MCF 10A (cell line): ENCODE measurements at regions not wholly inside any gene's neighbourhood (a gene's known extent, or its start where the extent isn't known, plus 50 kb on each side); places are given as distances from the start of the nearest gene placed in this dataset.

Experiments used
- BruUV-seq: library from RNA; stranded (reverse); fragments of 400-500 nt; replicated peaks from 2 replicates; lab custom pipeline; 2021; lab: Mats Ljungman, UMichigan
- CTCF ChIA-PET: fragments of 300-600 bp; sonication (Branson Sonifier 250); formaldehyde crosslinking; extraction: SDS; loops from one replicate; lab custom pipeline; 2021; ENCODE audit warnings: antibody characterized with exemption, inconsistent platforms; lab: Yijun Ruan, JAX
- POLR2A ChIA-PET: fragments of 300-600, 350-650 bp; sonication (Branson Sonifier 250); formaldehyde crosslinking; extraction: SDS; loops from one replicate; lab custom pipeline; 2020; ENCODE audit warnings: antibody characterized with exemption, inconsistent platforms; lab: Yijun Ruan, JAX
- DNase-seq: peaks from one replicate; pipeline ENCODE4 v3.0.0-alpha.2; 2018; ENCODE audit not compliant: unreplicated experiment
- H3K27ac Mint-ChIP-seq: one replicate; pipeline ENCODE4 v1.8.0; 2022; ENCODE audit warnings: mild to moderate bottlenecking, low read depth, mixed read lengths; ENCODE audit not compliant: unreplicated experiment
- H3K27me3 Mint-ChIP-seq: one replicate; pipeline ENCODE4 v1.8.0; 2022; ENCODE audit warnings: mixed read lengths; ENCODE audit not compliant: insufficient read depth, unreplicated experiment
- H3K36me3 Mint-ChIP-seq: one replicate; pipeline ENCODE4 v1.8.0; 2022; ENCODE audit warnings: mild to moderate bottlenecking, moderate library complexity, mixed read lengths; ENCODE audit not compliant: insufficient read depth, unreplicated experiment
- H3K4me1 Mint-ChIP-seq: one replicate; pipeline ENCODE4 v1.8.0; 2022; ENCODE audit warnings: mixed read lengths; ENCODE audit not compliant: insufficient read depth, unreplicated experiment
- H3K4me3 Mint-ChIP-seq: one replicate; pipeline ENCODE4 v1.8.0; 2022; ENCODE audit warnings: mild to moderate bottlenecking, moderate library complexity, mixed read lengths; ENCODE audit not compliant: unreplicated experiment
- H3K9me3 Mint-ChIP-seq: one replicate; pipeline ENCODE4 v1.8.0; 2022; ENCODE audit warnings: mixed read lengths; ENCODE audit not compliant: unreplicated experiment
- intact Hi-C: fragments of 100-400 bp; cut with micrococcal nuclease; formaldehyde crosslinking; loops from 2 replicates; pipeline ENCODE4 v1.14.1; 2022
- TF ChIP-seq, protein P1 (sequence below): fragments of 200-600 bp; IDR thresholded peaks from one replicate; pipeline ENCODE4 v1.8.0; 2022; ENCODE audit warnings: antibody characterized with exemption, mild to moderate bottlenecking; ENCODE audit not compliant: unreplicated experiment

DNA sequence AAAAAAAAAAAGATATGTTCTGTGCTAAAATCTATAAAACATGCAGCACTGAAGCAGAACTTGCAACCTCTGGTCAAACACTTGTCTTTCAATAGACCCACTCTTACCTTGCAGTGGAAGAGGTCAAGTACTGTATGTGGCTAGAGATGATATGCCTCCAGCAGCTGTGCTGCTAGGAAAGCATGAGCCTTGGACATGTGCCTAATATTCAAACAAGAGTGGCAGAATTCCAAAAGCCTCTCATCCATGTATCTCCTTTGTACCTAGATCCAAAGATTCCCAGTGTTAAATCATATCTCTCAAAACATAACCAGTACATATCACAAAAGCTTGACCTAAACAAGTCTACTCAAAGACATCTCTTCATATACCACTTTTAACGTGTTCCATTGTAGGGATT lies 105.0 kb upstream of the CPNE8 start:
- CTCF ChIA-PET: interaction anchor here (0.6 to 0.7 kb wide), 2 partner anchors 33 to 77 kb away, joined by 3 read pairs; no protein-coding TSS in a partner anchor
- Mint-ChIP-seq H3K9me3 (no peaks in the 10 kb centered on the region), H3K27me3 (no peaks in the 10 kb centered on the region), H3K4me1 (no peaks in the 10 kb centered on the region), H3K4me3 (no peak overlapping the region), H3K36me3 (no peaks in the 10 kb centered on the region), H3K27ac (no peak overlapping the region)
- POLR2A ChIA-PET: interaction anchor here (0.6 kb wide), 1 partner anchor 247 kb away, joined by 4 read pairs; no protein-coding TSS in a partner anchor
- intact Hi-C loops: no loop called here
- BruUV-seq: no TSS peak
- DNase-seq: no peak
- TF ChIP-seq, protein P1, sequence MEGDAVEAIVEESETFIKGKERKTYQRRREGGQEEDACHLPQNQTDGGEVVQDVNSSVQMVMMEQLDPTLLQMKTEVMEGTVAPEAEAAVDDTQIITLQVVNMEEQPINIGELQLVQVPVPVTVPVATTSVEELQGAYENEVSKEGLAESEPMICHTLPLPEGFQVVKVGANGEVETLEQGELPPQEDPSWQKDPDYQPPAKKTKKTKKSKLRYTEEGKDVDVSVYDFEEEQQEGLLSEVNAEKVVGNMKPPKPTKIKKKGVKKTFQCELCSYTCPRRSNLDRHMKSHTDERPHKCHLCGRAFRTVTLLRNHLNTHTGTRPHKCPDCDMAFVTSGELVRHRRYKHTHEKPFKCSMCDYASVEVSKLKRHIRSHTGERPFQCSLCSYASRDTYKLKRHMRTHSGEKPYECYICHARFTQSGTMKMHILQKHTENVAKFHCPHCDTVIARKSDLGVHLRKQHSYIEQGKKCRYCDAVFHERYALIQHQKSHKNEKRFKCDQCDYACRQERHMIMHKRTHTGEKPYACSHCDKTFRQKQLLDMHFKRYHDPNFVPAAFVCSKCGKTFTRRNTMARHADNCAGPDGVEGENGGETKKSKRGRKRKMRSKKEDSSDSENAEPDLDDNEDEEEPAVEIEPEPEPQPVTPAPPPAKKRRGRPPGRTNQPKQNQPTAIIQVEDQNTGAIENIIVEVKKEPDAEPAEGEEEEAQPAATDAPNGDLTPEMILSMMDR: no peak

DNA sequence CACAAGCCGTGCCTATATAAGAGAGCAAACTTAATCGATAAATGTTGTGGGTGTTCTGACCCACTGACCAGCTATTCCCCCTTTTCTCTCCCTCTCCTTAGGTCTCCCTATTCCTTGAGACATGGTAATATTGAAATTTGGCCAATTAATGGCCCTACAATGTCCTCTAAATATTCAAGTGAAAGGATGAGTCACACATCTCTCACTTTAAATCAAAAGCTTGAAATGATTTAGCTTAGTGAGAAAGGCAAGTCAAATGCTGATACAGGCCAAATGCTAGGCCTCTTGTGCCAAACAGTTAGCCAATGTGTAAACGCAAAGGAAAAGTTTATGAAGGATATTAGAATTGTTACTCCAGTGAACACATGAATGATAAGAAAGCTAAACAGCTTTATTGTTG lies 102.2 kb upstream of the CPNE8 start:
- ChIA-PET CTCF (interaction anchor here (0.6 kb wide), 1 partner anchor 57 kb away, joined by 3 read pairs; no protein-coding TSS in a partner anchor), POLR2A (interaction anchor here (0.6 to 0.7 kb wide), 2 partner anchors 13 to 101 kb away, joined by 3 read pairs; no protein-coding TSS in a partner anchor)
- H3K9me3 Mint-ChIP-seq: no peaks in the 10 kb centered on the region
- intact Hi-C loops: loop anchor here (10.0 kb wide), 1 partner anchor 67 kb away; no protein-coding TSS in a partner anchor
- BruUV-seq: no TSS peak
- no peak for DNase-seq
- no peak overlapping the region for H3K27ac Mint-ChIP-seq
- H3K36me3 Mint-ChIP-seq: no peaks in the 10 kb centered on the region
- TF ChIP-seq, protein P1: no peak
- H3K4me3 Mint-ChIP-seq: no peak overlapping the region
- H3K27me3 Mint-ChIP-seq: no peaks in the 10 kb centered on the region
- no peaks in the 10 kb centered on the region for H3K4me1 Mint-ChIP-seq

DNA sequence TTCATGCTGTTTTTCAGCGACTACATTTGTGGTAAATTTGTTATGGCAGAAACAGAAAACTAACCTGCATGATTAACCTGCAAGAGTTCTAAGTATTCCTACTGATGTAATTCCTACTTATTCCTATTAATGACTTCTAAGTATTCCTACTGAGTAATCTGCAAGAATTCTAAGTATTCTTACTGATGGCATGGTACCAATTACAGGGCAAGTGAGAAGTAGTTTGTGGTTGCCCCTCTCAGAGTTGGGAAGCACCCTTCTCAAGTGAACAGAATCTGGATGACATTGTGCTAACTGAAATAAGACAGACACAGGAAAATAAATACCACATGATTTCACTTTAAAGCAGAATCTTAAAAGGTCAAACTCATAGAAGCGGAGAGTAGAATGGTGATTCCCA lies 100.9 kb upstream of the CPNE8 start:
- no peaks in the 10 kb centered on the region for H3K4me1 Mint-ChIP-seq
- TF ChIP-seq, protein P1: no peak
- no peaks in the 10 kb centered on the region for H3K36me3 Mint-ChIP-seq
- intact Hi-C loops: loop anchor here (10.0 kb wide), 1 partner anchor 69 kb away; no protein-coding TSS in a partner anchor
- no peak overlapping the region for H3K4me3 Mint-ChIP-seq
- no peak for DNase-seq
- ChIA-PET POLR2A (no interaction called here), CTCF (interaction anchor here (1.0 kb wide), 1 partner anchor 14 kb away, joined by 3 read pairs; no protein-coding TSS in a partner anchor)
- BruUV-seq: no TSS peak
- no peaks in the 10 kb centered on the region for H3K9me3 Mint-ChIP-seq
- no peak overlapping the region for H3K27ac Mint-ChIP-seq
- no peaks in the 10 kb centered on the region for H3K27me3 Mint-ChIP-seq

DNA sequence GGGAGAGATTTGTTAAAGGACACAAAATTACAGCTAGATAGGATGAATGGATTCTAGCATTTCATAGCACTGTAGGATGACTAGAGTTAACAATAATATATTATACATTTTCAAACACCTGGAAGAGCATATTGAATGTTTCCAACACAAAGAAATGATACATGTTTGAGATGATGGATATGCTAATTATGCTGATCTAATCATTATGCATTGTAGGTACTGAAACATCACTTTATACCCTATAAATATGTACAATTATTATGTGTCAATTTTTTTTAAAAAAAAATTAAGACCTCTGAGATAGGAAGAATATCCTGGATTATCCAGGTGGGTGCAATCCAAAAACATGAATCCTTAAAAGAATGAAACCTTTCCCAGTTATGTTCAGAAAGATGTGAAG lies 100.3 kb upstream of the CPNE8 start:
- no peaks in the 10 kb centered on the region for H3K36me3 Mint-ChIP-seq
- H3K4me1 Mint-ChIP-seq: no peaks in the 10 kb centered on the region
- no peaks in the 10 kb centered on the region for H3K9me3 Mint-ChIP-seq
- TF ChIP-seq, protein P1: no peak
- H3K27me3 Mint-ChIP-seq: no peaks in the 10 kb centered on the region
- no TSS peak for BruUV-seq
- DNase-seq: no peak
- CTCF ChIA-PET: interaction anchor here (1.0 kb wide), 1 partner anchor 15 kb away, joined by 3 read pairs; no protein-coding TSS in a partner anchor
- H3K27ac Mint-ChIP-seq: no peak overlapping the region
- intact Hi-C loops: loop anchor here (10.0 kb wide), 1 partner anchor 69 kb away; no protein-coding TSS in a partner anchor
- POLR2A ChIA-PET: no interaction called here
- H3K4me3 Mint-ChIP-seq: no peak overlapping the region
